ENCODE measurements at regions not wholly inside any gene's neighbourhood (a gene's known extent, or its start where the extent isn't known, plus 50 kb on each side); places are given as distances from the start of the nearest gene placed in this dataset.

GRCh38 chr7:10210000-10210399, 763.7 kb upstream of the PHF14 start:
- Mint-ChIP-seq H3K27ac (no peak overlapping the region), H3K36me3 (no peaks in the 10 kb centered on the region), H3K27me3 (ENCODE audit: low read depth in 3 of 3) (no peaks in the 10 kb centered on the region), H3K4me1 (no peaks in the 10 kb centered on the region), H3K9me3 (peaks cover 2 to 11% (median 6%) of the 10 kb centered on the region in 7 donors), H3K4me3 (no peak overlapping the region)
- intact Hi-C loops (cut with micrococcal nuclease) = no loop called here
- Histone ChIP-seq H3K9ac (ENCODE audit: insufficient read depth, low read length, poor library complexity, severe bottlenecking) (no peak overlapping the region), H3K27ac (ENCODE audit: low read depth in 1 of 2, low read length in 2 of 2) (no peak overlapping the region), H3K4me2 (replicated peaks; ENCODE audit: extremely low read depth, low read length, poor library complexity, severe bottlenecking) (no peak overlapping the region), H3K79me2 (ENCODE audit: insufficient read depth, low read length) (no peaks in the 10 kb centered on the region), H2AFZ (ENCODE audit: insufficient read depth, low read depth, low read length, poor library complexity, severe bottlenecking) (no peak overlapping the region), H3K27me3 (ENCODE audit: control insufficient read depth in 2 of 2, insufficient read depth in 2 of 2, low read length in 2 of 2) (no peaks in the 10 kb centered on the region), H3K36me3 (replicated peaks in 1 of 2; ENCODE audit: control insufficient read depth in 1 of 2, insufficient read depth in 2 of 2, low read length in 2 of 2) (no peaks in the 10 kb centered on the region), H3K4me1 (ENCODE audit: control insufficient read depth in 1 of 2, insufficient read depth in 2 of 2, low read length in 2 of 2) (no peaks in the 10 kb centered on the region), H3K9me3 (replicated peaks in 1 of 2; ENCODE audit: control insufficient read depth in 1 of 2, insufficient read depth in 1 of 2, low read length in 2 of 2) (peaks cover 8 to 13% of the 10 kb centered on the region in 2 donors), H3K4me3 (replicated peaks in 1 of 3; ENCODE audit: low read depth in 2 of 3, low read length in 3 of 3) (no peak overlapping the region), H4K20me1 (ENCODE audit: insufficient read depth, low read length) (no peaks in the 10 kb centered on the region)
- no peak for TF ChIP-seq CTCF (IDR thresholded peaks at IDR 0.05)
- DNase-seq = no peak
- WGBS (ENCODE audit: insufficient coverage) = 83% methylated on average over 2 of the region's 4 CpGs

- H3K4me3 Mint-ChIP-seq = no peak overlapping the region
- H3K4me1 Mint-ChIP-seq = no peaks in the 10 kb centered on the region
- no CpG with 5 or more reads among the region's 1 CpG for WGBS (ENCODE audit: insufficient coverage)
- Histone ChIP-seq H4K20me1 (ENCODE audit: insufficient read depth, low read length) (no peaks in the 10 kb centered on the region), H2AFZ (ENCODE audit: insufficient read depth, low read depth, low read length, poor library complexity, severe bottlenecking) (no peak overlapping the region), H3K79me2 (ENCODE audit: insufficient read depth, low read length) (no peaks in the 10 kb centered on the region), H3K27ac (ENCODE audit: low read depth in 1 of 2, low read length in 2 of 2) (no peak overlapping the region), H3K4me3 (replicated peaks in 1 of 3; ENCODE audit: low read depth in 2 of 3, low read length in 3 of 3) (no peak overlapping the region), H3K4me2 (replicated peaks; ENCODE audit: extremely low read depth, low read length, poor library complexity, severe bottlenecking) (no peak overlapping the region), H3K36me3 (replicated peaks in 1 of 2; ENCODE audit: control insufficient read depth in 1 of 2, insufficient read depth in 2 of 2, low read length in 2 of 2) (no peaks in the 10 kb centered on the region), H3K9ac (ENCODE audit: insufficient read depth, low read length, poor library complexity, severe bottlenecking) (no peak overlapping the region), H3K9me3 (replicated peaks in 1 of 2; ENCODE audit: control insufficient read depth in 1 of 2, insufficient read depth in 1 of 2, low read length in 2 of 2) (peaks cover 8 to 13% of the 10 kb centered on the region in 2 donors), H3K27me3 (ENCODE audit: control insufficient read depth in 2 of 2, insufficient read depth in 2 of 2, low read length in 2 of 2) (no peaks in the 10 kb centered on the region), H3K4me1 (ENCODE audit: control insufficient read depth in 1 of 2, insufficient read depth in 2 of 2, low read length in 2 of 2) (no peaks in the 10 kb centered on the region)
- no peak overlapping the region for H3K27ac Mint-ChIP-seq
- no peak for TF ChIP-seq CTCF (IDR thresholded peaks at IDR 0.05)
- no peaks in the 10 kb centered on the region for H3K27me3 Mint-ChIP-seq (ENCODE audit: low read depth in 3 of 3)
- intact Hi-C loops (cut with micrococcal nuclease) = no loop called here
- no peaks in the 10 kb centered on the region for H3K36me3 Mint-ChIP-seq
- peaks cover 2 to 11% (median 6%) of the 10 kb centered on the region in 7 donors for H3K9me3 Mint-ChIP-seq
- no peak for DNase-seq
These were observed 762.7 kb upstream of the PHF14 start for GRCh38 chr7:10211016-10211415.
